ENCODE measurements at regions not wholly inside any gene's neighbourhood (a gene's known extent, or its start where the extent isn't known, plus 50 kb on each side); places are given as distances from the start of the nearest gene placed in this dataset.

- in situ Hi-C loops (cut with HindIII; ENCODE audit: low sequenced_read_pairs): no loop called here
- no peak for DNase-seq (ENCODE audit: low spot score)
Measured at GRCh38 chr15:37524601-37525000, 409.8 kb upstream of the TMCO5A start.

- in situ Hi-C loops (cut with HindIII; ENCODE audit: low sequenced_read_pairs): no loop called here
- no peak for DNase-seq (ENCODE audit: low spot score)
Measured at GRCh38 chr15:37528432-37528831, 406.0 kb upstream of the TMCO5A start.

- in situ Hi-C loops (cut with HindIII; ENCODE audit: low sequenced_read_pairs): no loop called here
- no peak for DNase-seq (ENCODE audit: low spot score)
Measured at GRCh38 chr15:37536967-37537605, 397.4 kb upstream of the TMCO5A start.

- in situ Hi-C loops (cut with HindIII; ENCODE audit: low sequenced_read_pairs): no loop called here
- DNase-seq (ENCODE audit: low spot score): no peak
Measured at GRCh38 chr15:37537802-37538201, 396.6 kb upstream of the TMCO5A start.

- DNase-seq (ENCODE audit: low spot score): no peak
Measured at GRCh38 chr15:37548116-37548515, 386.3 kb upstream of the TMCO5A start.

GRCh38 chr15:37550360-37551024 lies 383.9 kb upstream of the TMCO5A start:
- in situ Hi-C loops (cut with HindIII; ENCODE audit: low sequenced_read_pairs): no loop called here
- DNase-seq (ENCODE audit: low spot score): no peak

More at GRCh38 chr15:37548116-37548515, 386.3 kb upstream of the TMCO5A start:
- in situ Hi-C loops (cut with HindIII; ENCODE audit: low sequenced_read_pairs): no loop called here

- no peak for DNase-seq (ENCODE audit: low spot score)
- in situ Hi-C loops (cut with HindIII; ENCODE audit: low sequenced_read_pairs): no loop called here
Measured at GRCh38 chr15:37572401-37572800, 362.0 kb upstream of the TMCO5A start.

GRCh38 chr15:37574985-37575384 lies 359.5 kb upstream of the TMCO5A start:
- in situ Hi-C loops (cut with HindIII; ENCODE audit: low sequenced_read_pairs): no loop called here

GRCh38 chr15:37576952-37577351 lies 357.5 kb upstream of the TMCO5A start:
- in situ Hi-C loops (cut with HindIII; ENCODE audit: low sequenced_read_pairs): no loop called here

More at GRCh38 chr15:37574985-37575384, 359.5 kb upstream of the TMCO5A start:
- no peak for DNase-seq (ENCODE audit: low spot score)

GRCh38 chr15:37581866-37582532 lies 352.4 kb upstream of the TMCO5A start:
- no peak for DNase-seq (ENCODE audit: low spot score)
- in situ Hi-C loops (cut with HindIII; ENCODE audit: low sequenced_read_pairs): no loop called here

More at GRCh38 chr15:37576952-37577351, 357.5 kb upstream of the TMCO5A start:
- DNase-seq (ENCODE audit: low spot score): no peak

- no peak for DNase-seq (ENCODE audit: low spot score)
- in situ Hi-C loops (cut with HindIII; ENCODE audit: low sequenced_read_pairs): no loop called here
Measured at GRCh38 chr15:37582852-37583251, 351.6 kb upstream of the TMCO5A start.

- in situ Hi-C loops (cut with HindIII; ENCODE audit: low sequenced_read_pairs): no loop called here
- DNase-seq (ENCODE audit: low spot score): no peak
Measured at GRCh38 chr15:37586011-37586583, 348.3 kb upstream of the TMCO5A start.

GRCh38 chr15:37586976-37587375 lies 347.5 kb upstream of the TMCO5A start:
- no peak for DNase-seq (ENCODE audit: low spot score)
- in situ Hi-C loops (cut with HindIII; ENCODE audit: low sequenced_read_pairs): no loop called here

GRCh38 chr15:37594417-37594816 lies 340.0 kb upstream of the TMCO5A start:
- in situ Hi-C loops (cut with HindIII; ENCODE audit: low sequenced_read_pairs): no loop called here
- DNase-seq (ENCODE audit: low spot score): no peak

- in situ Hi-C loops (cut with HindIII; ENCODE audit: low sequenced_read_pairs): no loop called here
- DNase-seq (ENCODE audit: low spot score): no peak
Measured at GRCh38 chr15:37595426-37595970, 338.9 kb upstream of the TMCO5A start.

- no peak for DNase-seq (ENCODE audit: low spot score)
- in situ Hi-C loops (cut with HindIII; ENCODE audit: low sequenced_read_pairs): no loop called here
Measured at GRCh38 chr15:37599156-37599555, 335.3 kb upstream of the TMCO5A start.

- in situ Hi-C loops (cut with HindIII; ENCODE audit: low sequenced_read_pairs): no loop called here
Measured at GRCh38 chr15:37616215-37616614, 318.2 kb upstream of the TMCO5A start.

GRCh38 chr15:37618353-37618752 lies 316.1 kb upstream of the TMCO5A start:
- no peak for DNase-seq (ENCODE audit: low spot score)
- in situ Hi-C loops (cut with HindIII; ENCODE audit: low sequenced_read_pairs): no loop called here

More at GRCh38 chr15:37616215-37616614, 318.2 kb upstream of the TMCO5A start:
- no peak for DNase-seq (ENCODE audit: low spot score)

- in situ Hi-C loops (cut with HindIII; ENCODE audit: low sequenced_read_pairs): no loop called here
- no peak for DNase-seq (ENCODE audit: low spot score)
Measured at GRCh38 chr15:37619358-37620042, 314.9 kb upstream of the TMCO5A start.
